HEK293T (cell line): ENCODE measurements at regions not wholly inside any gene's neighbourhood (a gene's known extent, or its start where the extent isn't known, plus 50 kb on each side); places are given as distances from the start of the nearest gene placed in this dataset.

Experiments
- CTCF ChIA-PET: fragments of 350-600 bp; formaldehyde crosslinking; extraction: SDS; loops from one replicate; lab custom pipeline; 2021; ENCODE audit warnings: antibody characterized with exemption, inconsistent platforms; lab: Yijun Ruan, JAX
- POLR2A ChIA-PET: fragments of 350-600 bp; formaldehyde crosslinking; extraction: SDS; loops from one replicate; lab custom pipeline; 2020; ENCODE audit warnings: antibody characterized with exemption, inconsistent platforms; lab: Yijun Ruan, JAX
- DNase-seq: peaks from one replicate; pipeline ENCODE4 v3.0.0; 2012; ENCODE audit warnings: mixed read lengths; ENCODE audit errors: extremely low spot score
- ARNT ChIP-seq: fragments of 450-650 bp; IDR thresholded peaks from 2 replicates; pipeline ENCODE4 v1.6.1; 2017; ENCODE audit warnings: mild to moderate bottlenecking
- BHLHE40 ChIP-seq: fragments of 450-650 bp; IDR thresholded peaks from 2 replicates; pipeline ENCODE4 v1.6.1; 2016; ENCODE audit warnings: mild to moderate bottlenecking, moderate library complexity, borderline replicate concordance
- CTBP1 ChIP-seq: fragments of 450-650 bp; IDR thresholded peaks from 2 replicates; pipeline ENCODE4 v1.6.1; 2016; ENCODE audit warnings: borderline replicate concordance
- ELF4 ChIP-seq: fragments of 450-650 bp; IDR thresholded peaks from 2 replicates; pipeline ENCODE4 v1.6.1; 2017; ENCODE audit warnings: antibody characterized with exemption
- FOXA1 ChIP-seq: fragments of 450-650 bp; IDR thresholded peaks from 2 replicates; pipeline ENCODE4 v1.6.1; 2016; ENCODE audit warnings: mild to moderate bottlenecking
- FOXK2 ChIP-seq: fragments of 450-650 bp; IDR thresholded peaks from 2 replicates; pipeline ENCODE4 v1.6.1; 2016; ENCODE audit warnings: mild to moderate bottlenecking
- FOXM1 ChIP-seq: fragments of 450-650 bp; IDR thresholded peaks from 2 replicates; pipeline ENCODE4 v1.6.1; 2017; ENCODE audit warnings: mild to moderate bottlenecking, borderline replicate concordance
- HDGF ChIP-seq: fragments of 450-650 bp; IDR thresholded peaks from 2 replicates; pipeline ENCODE4 v1.6.1; 2017; ENCODE audit warnings: antibody characterized with exemption, borderline replicate concordance
- L3MBTL2 ChIP-seq: fragments of 450-650 bp; conservative IDR thresholded peaks from 2 replicates; pipeline ENCODE4 v1.6.1; 2016; ENCODE audit warnings: mild to moderate bottlenecking
- LEF1 ChIP-seq: fragments of 450-650 bp; IDR thresholded peaks from 2 replicates; pipeline ENCODE4 v1.6.1; 2017; ENCODE audit warnings: mild to moderate bottlenecking, borderline replicate concordance
- NFRKB ChIP-seq: fragments of 450-650 bp; IDR thresholded peaks from 2 replicates; pipeline ENCODE4 v1.6.1; 2016; ENCODE audit warnings: mild to moderate bottlenecking, moderate library complexity
- PKNOX1 ChIP-seq: fragments of 450-650 bp; IDR thresholded peaks from 2 replicates; pipeline ENCODE4 v1.6.1; 2016
- SP1 ChIP-seq: fragments of 450-650 bp; IDR thresholded peaks from 2 replicates; pipeline ENCODE4 v1.6.1; 2017
- SUZ12 ChIP-seq: fragments of 450-650 bp; IDR thresholded peaks from 2 replicates; pipeline ENCODE4 v1.6.1; 2016; ENCODE audit warnings: mild to moderate bottlenecking
- TARDBP ChIP-seq: fragments of 450-650 bp; IDR thresholded peaks from 2 replicates; pipeline ENCODE4 v1.6.1; 2016
- ZNF384 ChIP-seq: fragments of 450-650 bp; IDR thresholded peaks from 2 replicates; pipeline ENCODE4 v1.6.1; 2016

GRCh38 chr14:89617481-89618329 is 200.7 kb upstream of the FOXN3 start:
- peak; percentile 25 for DNase-seq
- POLR2A ChIA-PET = no interaction called here
- CTCF ChIA-PET = no interaction called here
- TF ChIP-seq TARDBP (no peak), L3MBTL2 (peak; percentile 26; the same call in 1 of the 2 replicates)

DNA sequence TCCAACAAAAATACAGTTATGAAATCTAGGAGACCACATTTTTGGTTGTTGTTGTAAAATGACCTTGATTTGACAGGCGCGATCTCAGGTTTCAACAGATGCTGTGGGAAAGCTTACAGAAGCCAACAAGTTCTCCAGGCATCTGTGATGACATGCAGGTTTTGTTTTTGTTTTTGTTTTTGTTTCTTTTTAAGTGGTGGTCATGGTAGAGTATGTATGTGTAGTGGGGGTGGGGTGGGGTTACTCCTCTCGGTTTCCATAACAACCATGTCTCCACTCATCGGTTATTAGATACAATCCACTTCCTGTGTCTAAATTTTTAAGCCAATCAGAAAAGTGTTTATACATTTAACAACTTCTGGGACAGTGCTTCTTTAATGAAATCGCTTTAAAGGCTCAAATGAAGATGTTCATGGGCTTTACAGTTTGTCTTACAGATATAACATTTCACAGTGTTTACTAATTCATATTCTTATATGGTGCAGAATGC is 199.9 kb upstream of the FOXN3 start:
- POLR2A ChIA-PET = no interaction called here
- no peak for DNase-seq
- TF ChIP-seq ELF4 (no peak), SP1 (no peak), PKNOX1 (peak; percentile 19; the same call in 1 of the 2 replicates), NFRKB (no peak), FOXM1 (no peak), L3MBTL2 (no peak), TARDBP (no peak), CTBP1 (no peak), HDGF (no peak)
- CTCF ChIA-PET = no interaction called here

- TF ChIP-seq FOXA1 (no peak), CTBP1 (no peak), HDGF (no peak), SUZ12 (no peak), SP1 (no peak), BHLHE40 (no peak), LEF1 (no peak), ELF4 (no peak), ARNT (no peak), FOXM1 (no peak), ZNF384 (no peak), FOXK2 (no peak), PKNOX1 (no peak), NFRKB (no peak), TARDBP (no peak), L3MBTL2 (no peak)
- CTCF ChIA-PET = no interaction called here
- POLR2A ChIA-PET = no interaction called here
- no peak for DNase-seq
Observed at GRCh38 chr14:89616425-89616824, 199.4 kb upstream of the FOXN3 start.

- ChIA-PET CTCF (no interaction called here), POLR2A (no interaction called here)
- no peak for DNase-seq
- TF ChIP-seq FOXM1 (no peak), BHLHE40 (no peak), HDGF (no peak), TARDBP (no peak), NFRKB (no peak), ZNF384 (no peak), LEF1 (no peak), FOXK2 (no peak), ARNT (no peak), SUZ12 (no peak), CTBP1 (no peak), SP1 (no peak), FOXA1 (no peak), L3MBTL2 (no peak), ELF4 (no peak), PKNOX1 (no peak)
Observed at GRCh38 chr14:89615421-89615820, 198.4 kb upstream of the FOXN3 start.

GRCh38 chr14:89614009-89614691 is 197.1 kb upstream of the FOXN3 start:
- POLR2A ChIA-PET = no interaction called here

More at GRCh38 chr14:89614009-89614691, 197.1 kb upstream of the FOXN3 start:
- CTCF ChIA-PET = no interaction called here
- DNase-seq = no peak
- TF ChIP-seq FOXA1 = no peak
- no peak for TF ChIP-seq ARNT
- no peak for TF ChIP-seq L3MBTL2
- no peak for TF ChIP-seq SP1
- TF ChIP-seq TARDBP = no peak
- no peak for TF ChIP-seq PKNOX1
- no peak for TF ChIP-seq FOXK2
- TF ChIP-seq ZNF384 = no peak
- TF ChIP-seq HDGF = no peak
- no peak for TF ChIP-seq ELF4
- no peak for TF ChIP-seq LEF1
- no peak for TF ChIP-seq CTBP1
- TF ChIP-seq BHLHE40 = no peak
- TF ChIP-seq FOXM1 = no peak
- TF ChIP-seq NFRKB = no peak
- no peak for TF ChIP-seq SUZ12
